ENCODE measurements at regions not wholly inside any gene's neighbourhood (a gene's known extent, or its start where the extent isn't known, plus 50 kb on each side); places are given as distances from the start of the nearest gene placed in this dataset.
A peak's percentile ranks its signal among the peaks of the same experiment; 100 is the strongest.

DNA sequence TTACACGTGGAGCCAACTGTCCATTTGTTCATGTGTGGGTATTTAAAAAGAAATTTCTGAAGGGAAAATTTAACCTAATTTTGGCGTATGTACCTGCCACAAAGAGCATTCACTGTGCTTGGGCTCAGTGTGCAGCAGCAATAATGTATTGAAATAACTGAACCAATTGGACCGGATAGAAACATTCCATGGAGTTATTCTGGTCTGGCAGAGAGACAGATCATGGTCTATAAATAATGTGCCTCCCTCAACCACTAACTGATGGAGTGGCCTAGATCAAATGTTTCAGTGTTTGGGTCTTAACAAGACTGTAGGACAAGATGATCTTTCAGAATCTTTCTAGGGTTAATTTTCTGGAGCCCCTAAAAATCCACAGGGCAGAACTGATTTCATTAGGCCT is 469.7 kb downstream of the PRELID2 start:
- DNase-seq (ENCODE audit: low spot score) = no peak

DNA sequence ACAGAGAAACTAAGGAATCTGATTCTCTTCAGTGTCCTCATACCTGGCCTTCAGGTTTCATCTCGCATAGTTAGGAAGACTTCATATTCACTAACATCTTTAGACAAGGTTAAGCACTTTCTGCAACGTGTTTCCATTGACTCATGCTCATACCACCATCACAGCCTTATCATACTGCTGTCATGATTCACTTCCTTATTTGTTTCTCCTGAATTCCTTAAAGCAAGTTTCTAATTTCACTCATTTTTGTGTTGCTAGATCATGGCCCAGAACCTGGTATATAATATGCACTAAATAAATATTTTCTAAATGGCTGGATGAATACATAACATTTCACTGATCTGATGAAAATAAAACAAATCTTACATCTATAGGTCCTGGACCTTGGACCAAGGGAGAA is 472.9 kb downstream of the PRELID2 start:
- no peak for DNase-seq (ENCODE audit: low spot score)

DNA sequence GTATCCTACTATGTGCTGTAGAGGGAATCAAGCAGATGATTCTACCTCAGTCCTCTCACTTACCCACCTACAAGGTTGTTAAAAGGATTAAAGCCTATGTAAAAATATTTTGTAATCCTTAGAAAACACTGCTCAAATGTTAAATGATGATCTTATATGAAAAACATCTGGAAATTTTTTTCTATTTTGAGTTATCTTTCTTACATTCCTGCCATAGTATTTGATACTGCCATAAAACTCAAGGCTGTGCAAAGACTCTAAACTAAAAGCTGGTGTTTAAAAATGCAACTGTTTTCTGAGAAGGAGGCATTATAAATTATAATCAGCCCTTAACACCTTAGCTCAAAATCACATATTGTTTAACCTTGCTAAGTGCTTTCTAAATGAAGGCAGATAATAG is 474.2 kb downstream of the PRELID2 start:
- no peak for DNase-seq (ENCODE audit: low spot score)

DNA sequence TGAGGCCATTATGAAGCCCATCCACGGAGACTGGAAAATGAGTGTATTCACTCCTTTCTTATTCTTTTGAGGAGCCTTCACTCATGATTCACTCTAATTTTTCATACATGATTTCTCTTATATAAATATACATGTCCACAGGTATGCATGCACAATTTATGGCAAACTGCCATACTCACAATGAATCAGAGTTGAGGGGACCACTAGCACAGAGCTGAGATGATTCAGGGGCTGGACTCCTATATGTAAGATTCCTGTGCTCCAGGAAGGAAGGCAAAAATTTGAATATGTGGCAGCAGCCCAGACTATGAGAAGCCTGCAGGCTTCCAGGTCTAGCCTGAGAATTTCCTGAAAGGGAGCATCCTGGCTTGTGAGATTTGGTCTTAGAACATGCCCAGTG is 484.6 kb downstream of the PRELID2 start:
- no peak for DNase-seq (ENCODE audit: low spot score)

DNA sequence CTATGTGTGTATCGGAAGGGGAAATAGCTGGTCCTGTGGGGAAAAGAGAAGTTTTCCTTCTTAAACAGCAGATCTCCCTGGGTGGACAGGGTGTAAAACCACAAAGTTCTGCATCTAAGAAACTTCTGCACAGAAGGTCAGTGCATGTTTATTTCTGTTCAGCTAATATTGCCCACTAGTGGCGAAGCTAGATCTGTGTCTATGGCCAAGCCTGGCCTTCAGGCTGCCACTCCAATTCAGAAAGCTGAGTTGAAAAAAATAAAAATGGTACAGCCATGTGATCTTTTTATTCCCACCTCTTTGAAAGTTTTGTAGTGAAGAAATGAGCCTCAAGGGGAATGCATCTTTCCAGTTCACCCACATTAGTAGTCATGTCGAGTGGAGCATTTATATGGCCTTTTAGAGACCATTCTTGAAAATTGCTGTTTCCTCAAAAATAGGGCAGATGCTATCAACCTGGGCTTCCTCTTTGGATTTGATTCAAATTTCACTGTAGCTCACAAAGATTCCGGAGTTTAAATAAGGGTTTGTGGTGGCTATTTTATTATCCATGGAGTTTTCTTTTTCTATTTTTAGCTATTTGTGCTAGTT is 488.0 kb downstream of the PRELID2 start:
- peak; percentile 15 for DNase-seq (ENCODE audit: low spot score)

DNA sequence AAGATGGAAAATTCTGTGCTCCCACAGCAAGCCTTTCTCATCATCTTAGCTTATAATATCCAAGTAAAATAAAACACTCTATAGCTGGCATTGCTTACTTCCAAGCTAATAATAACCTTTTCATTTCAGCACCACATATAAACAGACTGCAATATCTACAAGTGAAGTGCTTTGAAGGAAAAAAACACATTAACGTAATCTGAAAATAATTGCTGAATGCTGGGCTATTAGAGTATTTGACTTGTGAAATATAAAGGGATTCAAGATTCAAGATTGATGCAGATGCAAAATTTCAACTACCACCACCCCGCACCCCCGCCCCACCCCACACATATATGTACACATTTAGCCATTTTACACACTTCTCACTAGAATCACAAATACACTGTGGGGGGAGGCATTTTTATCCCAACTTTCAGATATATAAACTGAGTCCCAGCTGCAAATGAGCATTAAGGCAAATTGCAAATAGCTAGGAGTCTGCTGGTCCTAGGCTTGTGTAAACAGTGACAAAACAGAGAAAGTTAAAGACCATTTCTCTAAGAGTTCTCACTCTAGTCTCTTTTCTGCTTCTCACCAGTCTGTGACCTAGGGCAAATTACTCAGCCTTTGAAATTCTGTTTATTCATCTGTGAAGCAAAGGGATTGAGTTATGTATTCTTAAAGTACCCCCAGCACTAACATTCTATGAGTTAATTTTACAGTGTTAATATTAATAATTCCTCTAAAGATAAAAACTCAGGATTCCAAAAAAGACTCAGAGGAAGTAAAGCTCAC is 489.4 kb downstream of the PRELID2 start:
- DNase-seq (ENCODE audit: low spot score) = no peak

DNA sequence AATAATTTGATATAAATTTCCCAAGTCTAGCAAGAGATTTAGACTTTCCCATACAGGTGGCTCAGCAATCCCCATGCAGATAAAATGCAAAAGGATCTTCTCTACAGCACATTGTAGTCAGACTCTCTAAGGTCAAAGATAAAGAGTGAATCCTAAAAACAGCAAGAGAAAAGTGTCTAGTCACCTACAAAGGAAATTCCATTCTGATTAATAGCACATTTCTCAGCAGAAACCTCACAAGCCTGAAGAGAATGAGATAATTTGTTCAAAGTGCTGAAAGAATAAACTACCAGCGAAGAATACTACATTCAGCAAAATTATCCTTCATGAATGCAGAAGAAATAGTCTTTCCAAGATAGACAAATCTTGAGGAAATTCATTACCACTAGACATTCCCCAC is 493.3 kb downstream of the PRELID2 start:
- DNase-seq (ENCODE audit: low spot score) = no peak

DNA sequence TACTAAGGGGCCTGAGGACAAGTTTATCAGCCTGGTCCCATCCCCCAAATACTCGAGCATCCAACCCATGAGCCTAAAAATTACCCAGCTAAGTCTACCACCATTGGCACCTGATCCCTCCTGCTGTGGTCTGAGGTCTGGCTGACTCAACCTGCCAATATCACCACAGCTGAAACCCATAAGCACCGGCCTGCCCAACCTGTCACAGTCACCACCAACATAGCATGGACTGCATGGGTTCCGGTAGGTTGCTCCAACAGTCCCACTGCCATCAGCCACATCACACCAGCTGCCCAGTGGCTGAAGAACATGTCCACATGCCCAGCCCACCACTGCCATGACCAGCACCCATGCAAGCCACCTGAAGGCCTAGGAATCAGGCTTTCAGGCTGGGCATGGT is 495.0 kb downstream of the PRELID2 start:
- no peak for DNase-seq (ENCODE audit: low spot score)

DNA sequence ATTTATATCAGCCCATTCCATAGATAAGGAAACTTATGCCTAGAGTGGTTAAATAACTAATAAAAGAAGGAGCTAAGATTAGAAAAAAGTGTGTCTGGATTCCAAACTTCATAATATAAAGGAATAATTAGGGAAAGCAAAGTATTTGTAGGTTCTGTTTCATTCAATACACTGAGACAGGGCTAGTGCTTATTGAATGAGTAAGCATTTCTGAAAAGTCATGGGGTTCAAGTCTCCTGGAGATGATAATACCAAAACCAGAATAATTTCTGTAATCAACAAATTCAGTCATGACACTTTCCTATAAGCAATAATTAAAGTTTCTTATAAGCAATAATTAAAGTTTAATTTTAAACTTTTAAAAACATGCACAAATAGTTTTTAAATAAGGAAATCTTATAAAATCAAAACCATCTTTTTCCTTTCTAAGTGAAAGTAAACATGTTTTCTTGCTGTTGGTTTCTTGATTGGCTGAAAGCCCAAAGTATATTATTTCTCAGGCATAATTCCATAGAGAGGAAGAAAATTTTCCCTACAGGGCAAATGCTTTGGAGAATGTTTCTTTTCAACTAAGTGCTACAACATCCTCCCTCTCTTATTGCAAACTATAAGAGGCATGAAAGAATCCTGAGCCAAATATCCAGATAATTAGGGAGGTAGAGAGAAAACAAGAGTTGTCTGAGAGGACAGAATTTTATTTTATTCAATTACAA is 510.2 kb downstream of the PRELID2 start:
- no peak for DNase-seq (ENCODE audit: low spot score)

DNA sequence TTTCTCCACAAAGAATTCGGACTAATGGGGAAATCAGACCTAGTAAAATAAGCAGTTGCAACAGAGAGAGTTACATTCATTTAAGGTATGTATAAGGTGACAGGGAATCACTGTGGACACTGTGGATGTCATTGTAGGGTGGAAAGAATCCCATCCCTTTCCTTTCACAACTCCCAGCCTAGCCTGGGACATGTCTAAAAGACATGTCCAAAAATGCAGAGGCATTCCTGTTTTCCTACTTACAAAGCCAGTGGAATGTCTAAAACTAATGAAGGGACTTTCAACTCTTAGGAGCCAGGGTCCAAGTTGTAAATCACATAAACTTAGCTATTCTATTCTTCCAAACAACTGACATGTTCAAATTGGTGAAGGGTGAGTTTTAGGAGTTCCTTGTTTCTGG is 511.0 kb downstream of the PRELID2 start:
- DNase-seq (ENCODE audit: low spot score) = no peak

DNA sequence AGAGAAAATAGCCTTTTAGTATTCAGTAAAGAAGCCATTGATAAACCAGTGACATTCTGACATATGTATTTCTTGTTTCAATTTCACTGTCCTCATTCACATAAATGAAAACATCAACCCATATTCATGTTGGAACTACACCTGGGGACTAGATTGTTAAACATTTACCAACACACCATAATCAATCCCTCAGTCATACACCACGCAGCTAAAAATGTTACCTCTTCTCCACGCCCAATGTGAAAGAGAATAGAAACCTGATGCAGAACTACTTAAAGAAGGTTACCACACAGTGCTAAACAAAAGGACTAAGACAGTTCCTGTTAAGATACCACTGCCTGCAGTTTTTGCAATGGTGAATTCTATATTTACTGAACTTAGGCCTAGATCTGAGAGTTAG is 518.9 kb downstream of the PRELID2 start:
- no peak for DNase-seq (ENCODE audit: low spot score)

DNA sequence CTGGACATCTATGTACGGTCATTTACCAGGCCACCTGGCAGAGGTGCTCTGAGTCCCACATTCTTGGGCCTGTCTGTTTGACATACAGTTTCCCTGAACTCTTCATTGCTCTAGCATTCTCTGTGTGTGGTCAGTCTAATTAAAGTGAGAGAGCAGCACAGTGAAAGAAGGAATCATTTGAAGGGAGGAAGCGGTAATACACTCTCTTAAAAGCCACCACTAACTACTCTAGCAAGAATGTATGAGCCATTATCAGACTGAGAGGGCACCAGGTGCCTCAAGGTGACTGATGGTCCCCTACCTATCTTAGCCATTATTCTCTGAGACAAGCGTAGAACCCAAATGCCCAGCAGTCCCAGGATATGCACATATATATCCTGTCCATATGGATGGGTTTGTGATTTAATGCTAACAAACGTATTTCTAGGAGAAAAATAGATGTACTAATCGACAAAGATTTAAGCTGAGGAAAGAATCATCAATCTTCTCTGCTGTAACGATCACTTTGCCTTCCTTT is 527.2 kb downstream of the PRELID2 start:
- no peak for DNase-seq (ENCODE audit: low spot score)

DNA sequence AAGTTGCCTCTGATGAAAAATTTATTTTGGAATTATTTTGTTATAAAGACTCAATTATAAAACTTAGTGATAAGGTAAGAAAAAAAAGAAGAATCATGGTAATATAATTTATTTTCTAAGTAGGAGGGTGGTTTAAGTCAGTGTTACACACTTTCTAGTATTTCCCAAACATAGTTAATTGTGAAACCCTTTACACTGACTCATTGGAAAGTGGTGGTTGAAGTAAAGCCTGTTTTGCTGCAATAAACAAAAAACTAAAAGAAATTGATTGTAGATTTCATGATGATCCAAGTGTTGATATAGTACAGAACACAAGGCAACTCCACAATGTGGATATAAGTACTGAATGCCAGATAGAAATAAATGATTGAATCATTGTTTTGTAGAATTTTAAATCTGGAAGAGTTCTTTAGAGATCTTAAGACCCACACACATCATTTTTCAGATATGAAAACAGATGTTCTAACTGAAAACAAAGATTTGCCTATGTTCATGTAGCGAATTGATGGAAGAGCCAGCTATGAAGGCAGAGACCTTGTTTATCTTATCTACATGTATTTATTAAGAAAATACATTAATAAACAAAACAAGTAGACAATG is 539.8 kb downstream of the PRELID2 start:
- DNase-seq (ENCODE audit: low spot score) = no peak

DNA sequence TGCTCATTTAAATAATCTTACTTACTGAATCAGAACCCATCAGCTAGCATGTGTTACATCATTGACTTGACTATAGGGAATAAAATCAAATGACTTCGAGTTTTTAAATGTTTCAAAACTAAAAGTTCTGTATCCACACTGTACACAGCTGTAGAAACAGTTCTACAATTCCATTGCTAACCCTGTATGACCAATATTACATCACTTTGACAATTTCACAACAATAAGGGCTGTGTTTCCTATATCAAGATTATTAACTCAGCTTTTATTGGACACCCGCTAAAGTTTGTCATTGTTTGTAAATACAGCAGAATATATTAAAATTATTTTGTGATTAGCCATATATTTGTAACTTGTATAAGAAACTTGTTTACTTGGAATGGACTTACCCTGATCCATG is 540.8 kb downstream of the PRELID2 start:
- no peak for DNase-seq (ENCODE audit: low spot score)

DNA sequence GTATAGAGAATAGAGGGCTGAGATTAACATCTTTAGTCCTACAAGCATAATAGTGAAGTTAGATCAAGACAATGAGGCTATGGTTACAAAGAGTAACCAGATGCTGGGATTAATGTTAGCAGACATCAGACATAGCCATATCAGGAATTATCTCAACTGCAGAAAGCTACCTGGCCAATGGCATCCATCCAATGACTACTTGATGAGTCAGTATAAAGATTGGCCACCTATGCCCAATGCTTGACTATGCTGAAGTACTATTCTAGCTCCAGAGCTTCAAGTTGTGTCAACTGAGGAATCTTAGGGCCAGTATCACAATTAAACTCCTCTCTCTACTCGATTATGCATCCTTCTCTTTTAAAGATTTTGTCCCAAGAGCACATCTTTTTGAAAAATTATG is 541.4 kb downstream of the PRELID2 start:
- DNase-seq (ENCODE audit: low spot score) = no peak

DNA sequence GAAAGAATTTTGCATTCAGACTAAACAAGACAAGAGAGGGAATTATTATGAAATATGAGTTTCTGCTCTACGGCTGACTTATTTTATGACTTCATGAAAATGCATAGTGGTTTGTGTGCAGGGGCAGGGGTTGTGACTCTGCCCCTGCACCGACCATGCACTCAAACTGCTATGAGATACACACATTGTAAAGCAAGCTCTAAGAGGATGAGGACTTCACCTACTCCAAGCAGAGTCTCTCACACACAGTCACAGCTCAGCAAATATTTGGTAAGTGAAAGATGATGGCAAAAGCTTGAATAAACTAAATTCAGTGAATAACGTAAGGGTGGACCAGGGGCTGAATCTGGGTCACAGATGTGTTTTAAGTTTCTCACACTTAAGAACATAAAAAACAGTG is 542.9 kb downstream of the PRELID2 start:
- DNase-seq (ENCODE audit: low spot score) = no peak

DNA sequence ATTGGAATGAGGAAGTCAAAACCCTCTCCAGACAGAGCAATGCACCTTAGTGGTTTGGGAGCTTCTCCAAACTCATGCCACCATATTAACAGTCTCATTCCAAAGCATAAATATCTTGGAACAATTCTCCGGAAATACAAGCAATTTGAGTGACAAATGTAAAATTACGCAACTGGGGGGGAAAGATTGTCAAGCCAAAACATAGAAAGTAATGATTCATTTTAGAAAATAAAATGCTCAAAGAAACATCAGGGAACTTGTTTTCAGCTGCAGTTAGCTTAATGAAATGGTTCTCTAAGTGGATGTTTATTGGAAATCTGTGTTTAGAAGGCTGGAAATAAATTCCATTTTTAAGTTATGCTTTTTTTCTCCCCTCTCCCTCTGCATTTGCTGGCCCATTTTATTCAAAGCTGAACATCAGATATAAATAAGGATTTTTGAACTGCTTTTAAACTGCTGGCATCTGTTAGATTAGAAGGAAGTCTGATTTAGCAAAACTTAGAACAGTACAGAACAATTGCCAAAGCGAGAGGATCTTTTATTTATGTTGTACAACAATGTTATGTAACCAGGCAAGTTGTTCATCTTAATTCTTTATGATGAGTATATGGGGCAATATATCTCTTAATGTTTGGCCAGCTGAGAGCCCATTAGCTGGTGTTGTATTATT is 551.9 kb downstream of the PRELID2 start:
- no peak for DNase-seq (ENCODE audit: low spot score)

DNA sequence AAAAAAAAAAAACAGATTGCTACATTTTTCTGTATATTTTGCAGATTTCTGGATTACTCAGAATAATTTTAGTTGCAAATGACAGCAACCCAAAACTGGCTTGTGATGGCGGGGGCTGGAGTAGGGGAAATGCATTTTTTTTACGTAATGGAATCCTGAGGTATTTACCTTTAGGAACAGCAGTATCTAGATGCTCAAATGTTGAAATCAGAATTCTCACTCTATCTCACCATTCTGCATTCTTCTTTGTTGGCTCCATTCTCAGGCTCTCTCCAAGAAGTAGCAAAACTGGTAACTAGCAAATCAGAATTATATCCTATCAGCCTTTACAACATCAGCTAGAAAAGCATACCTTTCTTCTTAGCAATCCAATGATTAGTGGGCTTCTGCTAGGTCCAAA is 554.3 kb downstream of the PRELID2 start:
- DNase-seq (ENCODE audit: low spot score) = no peak

DNA sequence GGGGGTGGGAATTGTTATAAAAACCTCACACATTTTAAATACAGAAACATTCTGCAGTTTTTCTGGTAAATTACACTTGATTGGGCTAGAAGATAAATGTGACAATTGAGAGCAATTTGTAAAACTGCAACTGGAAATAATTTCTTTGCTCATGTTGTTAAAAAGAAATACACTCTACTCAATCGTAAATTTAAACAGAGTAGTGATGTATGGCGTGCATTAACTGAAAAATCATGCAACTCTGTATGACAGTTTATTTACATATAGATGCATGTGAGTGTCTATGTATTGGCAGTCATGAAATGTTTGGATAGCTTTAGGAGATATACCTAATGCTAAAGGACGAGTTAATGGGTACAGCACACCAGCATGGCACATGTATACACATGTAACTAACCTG is 554.9 kb downstream of the PRELID2 start:
- no peak for DNase-seq (ENCODE audit: low spot score)

DNA sequence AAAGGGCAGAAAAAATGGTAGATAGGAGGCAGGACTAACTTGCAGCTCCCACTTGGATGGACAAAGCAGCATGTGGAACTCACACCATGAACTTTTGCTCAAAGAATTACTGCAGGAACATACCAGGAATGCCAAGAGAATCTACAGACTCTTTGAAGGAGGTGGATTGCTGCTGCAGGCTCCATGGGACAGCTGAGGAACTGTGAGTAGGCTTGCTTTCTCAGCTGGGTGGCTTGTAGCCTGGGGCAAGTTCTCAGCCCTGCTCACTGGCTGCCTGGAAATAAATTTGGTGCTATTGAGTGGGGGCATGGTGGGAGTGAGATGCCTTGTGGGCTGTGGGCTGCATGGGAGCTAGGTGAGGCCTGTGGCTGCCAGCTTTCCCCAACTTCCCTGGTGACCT is 574.5 kb downstream of the PRELID2 start:
- no peak for DNase-seq (ENCODE audit: low spot score)

DNA sequence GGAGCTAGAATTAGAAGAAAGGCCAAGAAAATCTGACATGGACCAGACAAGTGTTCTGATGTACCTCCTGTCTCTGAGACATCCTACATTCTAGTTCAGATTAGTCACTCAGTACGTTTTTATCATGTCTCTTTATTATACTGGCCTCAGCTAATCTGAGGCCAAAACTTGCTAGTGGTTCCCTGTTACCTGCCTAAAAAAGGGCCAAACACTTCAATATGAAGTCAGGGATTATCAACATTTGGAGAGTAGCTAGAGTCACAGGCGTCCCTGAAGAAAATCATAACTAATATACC is 587.4 kb downstream of the PRELID2 start:
- DNase-seq (ENCODE audit: low spot score) = no peak

DNA sequence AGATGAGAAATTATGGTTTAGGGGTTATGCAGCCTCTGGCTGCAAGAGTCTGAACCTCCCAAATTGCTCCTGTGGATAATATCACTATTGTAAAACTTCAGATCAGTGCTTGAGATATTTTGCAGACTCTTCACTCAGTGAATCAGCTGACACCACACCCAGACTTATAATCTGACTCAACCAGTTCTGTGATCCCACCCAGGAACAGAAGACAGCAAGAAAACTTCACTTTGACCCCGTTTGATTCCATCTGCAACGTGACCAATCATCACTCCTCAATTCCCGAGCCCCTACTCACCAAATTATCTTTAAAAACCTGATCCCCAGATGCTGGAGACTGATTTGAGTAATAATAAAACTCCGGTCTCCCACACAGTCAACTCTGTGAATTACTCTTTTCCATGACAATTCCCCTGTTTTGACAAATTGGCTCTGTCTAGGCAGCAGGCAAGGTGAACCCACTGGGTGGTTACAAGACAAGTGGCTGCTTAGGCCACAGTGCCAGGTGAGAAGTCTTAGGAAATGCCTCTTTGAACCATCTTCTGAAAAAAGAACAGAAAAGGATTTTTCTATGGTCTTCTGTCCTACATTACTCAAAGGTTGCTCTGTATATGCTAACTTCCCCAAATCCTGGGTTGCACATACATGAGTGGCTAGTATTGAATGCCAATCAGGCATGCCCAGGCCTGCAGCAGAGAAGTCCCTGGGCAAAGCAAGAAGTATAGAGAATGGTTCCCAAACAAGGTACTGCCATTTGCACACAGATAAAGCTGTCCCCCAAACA is 588.0 kb downstream of the PRELID2 start:
- DNase-seq (ENCODE audit: low spot score) = no peak

All from HuH-7 (cell line).